ENCODE measurements at regions not wholly inside any gene's neighbourhood (a gene's known extent, or its start where the extent isn't known, plus 50 kb on each side); places are given as distances from the start of the nearest gene placed in this dataset.

- Histone ChIP-seq H3K4me1 (ENCODE audit: control insufficient read depth, insufficient read depth, low read length, poor library complexity, severe bottlenecking) (no peaks in the 10 kb centered on the region), H3K27me3 (replicated peaks; ENCODE audit: control insufficient read depth, insufficient read depth, low read length, poor library complexity, severe bottlenecking) (peaks cover 3% of the 10 kb centered on the region), H3K9me3 (ENCODE audit: control insufficient read depth, low read length) (no peaks in the 10 kb centered on the region), H3K27ac (ENCODE audit: insufficient read depth, low read length, poor library complexity, severe bottlenecking) (no peak overlapping the region), H3K36me3 (ENCODE audit: control insufficient read depth, insufficient read depth, low read length) (no peaks in the 10 kb centered on the region), H3K4me3 (ENCODE audit: insufficient read depth, low read depth, low read length, poor library complexity, severe bottlenecking) (no peak overlapping the region)
- DNase-seq = no peak
These were observed 96.4 kb upstream of the PCGF5 start for GRCh38 chr10:91124016-91124415.

DNA sequence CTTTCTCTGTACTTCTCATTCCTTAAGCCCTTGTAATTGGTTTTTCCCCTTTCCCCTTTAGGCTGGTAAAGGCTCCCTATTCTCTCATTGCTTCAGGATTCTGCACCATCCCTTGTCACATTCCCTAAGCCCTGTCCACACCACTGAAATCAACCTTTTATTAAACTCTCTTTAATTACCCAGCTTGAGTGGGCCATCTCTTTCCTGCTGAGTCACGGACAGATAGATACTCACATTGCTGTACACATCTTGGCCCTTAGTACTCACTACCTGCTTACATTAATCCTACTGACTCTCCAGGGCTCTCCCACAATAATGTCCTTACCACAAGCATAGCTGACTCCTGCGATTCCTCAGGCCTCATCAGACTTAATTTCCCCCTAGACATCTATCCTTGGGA is 94.0 kb upstream of the PCGF5 start:
- no peak overlapping the region for H3K4me3 ChIP-seq (ENCODE audit: insufficient read depth, low read depth, low read length, poor library complexity, severe bottlenecking)
- H3K27me3 ChIP-seq (replicated peaks; ENCODE audit: control insufficient read depth, insufficient read depth, low read length, poor library complexity, severe bottlenecking) = no peaks in the 10 kb centered on the region
- no peak overlapping the region for H3K27ac ChIP-seq (ENCODE audit: insufficient read depth, low read length, poor library complexity, severe bottlenecking)
- H3K9me3 ChIP-seq (ENCODE audit: control insufficient read depth, low read length) = no peaks in the 10 kb centered on the region
- no peaks in the 10 kb centered on the region for H3K4me1 ChIP-seq (ENCODE audit: control insufficient read depth, insufficient read depth, low read length, poor library complexity, severe bottlenecking)
- DNase-seq = no peak
- H3K36me3 ChIP-seq (ENCODE audit: control insufficient read depth, insufficient read depth, low read length) = no peaks in the 10 kb centered on the region

DNA sequence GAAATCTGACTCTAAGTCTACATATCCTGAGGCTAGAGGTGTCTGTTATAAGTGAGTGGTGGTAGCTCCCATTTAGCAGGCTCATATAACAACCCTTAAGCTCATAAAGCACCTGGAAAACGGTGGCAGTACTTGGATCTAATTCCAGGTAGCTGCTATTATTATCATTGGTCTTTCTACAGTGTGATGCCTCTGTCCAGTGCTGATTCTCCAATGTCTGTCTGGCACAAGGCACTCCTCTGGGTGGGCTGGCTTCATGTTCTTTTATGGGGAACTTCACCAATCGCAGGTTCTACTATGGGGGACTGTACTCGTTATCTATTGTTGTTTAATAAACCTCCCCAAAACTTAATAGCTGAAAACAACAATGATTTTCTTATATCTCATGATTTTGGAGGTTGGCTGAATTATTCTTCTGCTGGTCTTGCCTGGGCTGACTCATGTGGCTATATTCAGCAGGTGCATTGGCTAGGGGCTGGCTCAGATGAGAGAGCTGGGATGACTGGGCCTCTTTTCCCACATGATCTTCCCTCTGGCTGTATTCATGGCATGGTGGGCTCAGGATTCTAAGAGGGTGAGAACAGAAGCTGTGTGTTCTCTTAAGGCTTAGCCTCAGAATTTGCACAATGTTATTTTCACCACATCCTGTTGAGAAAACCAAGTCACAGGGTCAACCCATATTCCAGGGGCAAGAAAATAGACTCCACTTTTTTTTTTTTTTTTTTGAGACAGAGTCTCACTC is 93.0 kb upstream of the PCGF5 start:
- Histone ChIP-seq H3K9me3 (ENCODE audit: control insufficient read depth, low read length) (no peaks in the 10 kb centered on the region), H3K27ac (ENCODE audit: insufficient read depth, low read length, poor library complexity, severe bottlenecking) (no peak overlapping the region), H3K36me3 (ENCODE audit: control insufficient read depth, insufficient read depth, low read length) (no peaks in the 10 kb centered on the region), H3K4me3 (ENCODE audit: insufficient read depth, low read depth, low read length, poor library complexity, severe bottlenecking) (no peak overlapping the region), H3K27me3 (replicated peaks; ENCODE audit: control insufficient read depth, insufficient read depth, low read length, poor library complexity, severe bottlenecking) (no peaks in the 10 kb centered on the region), H3K4me1 (ENCODE audit: control insufficient read depth, insufficient read depth, low read length, poor library complexity, severe bottlenecking) (no peaks in the 10 kb centered on the region)
- DNase-seq = no peak

- Histone ChIP-seq H3K36me3 (ENCODE audit: control insufficient read depth, insufficient read depth, low read length) (no peaks in the 10 kb centered on the region), H3K27me3 (replicated peaks; ENCODE audit: control insufficient read depth, insufficient read depth, low read length, poor library complexity, severe bottlenecking) (no peaks in the 10 kb centered on the region), H3K4me1 (ENCODE audit: control insufficient read depth, insufficient read depth, low read length, poor library complexity, severe bottlenecking) (no peaks in the 10 kb centered on the region), H3K9me3 (ENCODE audit: control insufficient read depth, low read length) (no peaks in the 10 kb centered on the region), H3K4me3 (ENCODE audit: insufficient read depth, low read depth, low read length, poor library complexity, severe bottlenecking) (no peak overlapping the region), H3K27ac (ENCODE audit: insufficient read depth, low read length, poor library complexity, severe bottlenecking) (no peak overlapping the region)
- no peak for DNase-seq
These were observed 85.3 kb upstream of the PCGF5 start for GRCh38 chr10:91135113-91135512.

GRCh38 chr10:91137011-91137643 is 83.3 kb upstream of the PCGF5 start:
- Histone ChIP-seq H3K9me3 (ENCODE audit: control insufficient read depth, low read length) (no peaks in the 10 kb centered on the region), H3K27ac (ENCODE audit: insufficient read depth, low read length, poor library complexity, severe bottlenecking) (no peak overlapping the region), H3K36me3 (ENCODE audit: control insufficient read depth, insufficient read depth, low read length) (no peaks in the 10 kb centered on the region), H3K27me3 (replicated peaks; ENCODE audit: control insufficient read depth, insufficient read depth, low read length, poor library complexity, severe bottlenecking) (no peaks in the 10 kb centered on the region), H3K4me3 (ENCODE audit: insufficient read depth, low read depth, low read length, poor library complexity, severe bottlenecking) (no peak overlapping the region), H3K4me1 (ENCODE audit: control insufficient read depth, insufficient read depth, low read length, poor library complexity, severe bottlenecking) (no peaks in the 10 kb centered on the region)
- DNase-seq = no peak

DNA sequence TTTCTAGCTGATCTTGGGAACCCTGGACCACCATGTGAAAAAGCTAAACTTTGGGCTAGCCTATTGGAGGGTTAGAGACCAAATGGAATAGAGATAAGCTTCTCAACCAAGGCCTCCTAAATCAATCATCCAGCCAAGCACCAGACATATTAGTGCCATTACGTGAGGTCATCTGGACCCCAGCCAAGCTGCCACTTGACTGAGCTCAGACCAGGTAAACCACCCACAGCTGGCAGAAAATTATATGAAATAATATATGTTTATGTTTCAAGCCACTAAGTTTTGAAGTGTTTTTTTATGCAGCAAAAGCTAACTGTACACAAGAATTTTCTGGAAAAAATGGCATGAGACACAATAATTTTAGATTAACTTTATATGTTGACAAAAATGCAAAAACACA is 82.6 kb upstream of the PCGF5 start:
- no peaks in the 10 kb centered on the region for H3K27me3 ChIP-seq (replicated peaks; ENCODE audit: control insufficient read depth, insufficient read depth, low read length, poor library complexity, severe bottlenecking)
- H3K27ac ChIP-seq (ENCODE audit: insufficient read depth, low read length, poor library complexity, severe bottlenecking) = no peak overlapping the region
- H3K9me3 ChIP-seq (ENCODE audit: control insufficient read depth, low read length) = no peaks in the 10 kb centered on the region
- no peak overlapping the region for H3K4me3 ChIP-seq (ENCODE audit: insufficient read depth, low read depth, low read length, poor library complexity, severe bottlenecking)
- no peaks in the 10 kb centered on the region for H3K36me3 ChIP-seq (ENCODE audit: control insufficient read depth, insufficient read depth, low read length)
- no peaks in the 10 kb centered on the region for H3K4me1 ChIP-seq (ENCODE audit: control insufficient read depth, insufficient read depth, low read length, poor library complexity, severe bottlenecking)
- no peak for DNase-seq

DNA sequence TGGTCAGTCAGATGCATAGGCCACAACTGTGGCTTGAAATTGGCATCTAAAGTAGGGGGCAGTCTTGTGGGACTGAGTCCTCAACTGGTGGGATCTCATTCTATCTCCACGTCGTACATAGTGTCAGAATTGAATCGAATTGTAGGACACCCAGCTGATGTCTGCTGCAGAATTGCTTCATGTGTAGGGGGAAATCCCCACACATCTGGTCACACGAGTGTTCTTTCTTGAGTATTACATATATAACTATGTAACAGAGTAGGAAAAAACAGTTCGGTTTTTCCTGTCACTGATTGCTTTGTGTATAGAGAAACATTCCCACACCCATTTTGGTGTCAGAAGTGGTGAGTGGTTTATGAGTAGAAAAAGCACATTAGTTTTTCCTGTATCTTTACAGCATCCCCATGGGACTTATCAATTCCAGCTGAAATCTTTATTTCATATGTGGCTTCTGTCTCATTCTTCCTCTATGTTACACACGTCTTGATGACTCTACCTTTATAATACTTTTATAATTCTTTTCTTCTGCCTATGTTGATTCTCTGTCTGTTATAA is 79.4 kb upstream of the PCGF5 start:
- Histone ChIP-seq H3K27ac (ENCODE audit: insufficient read depth, low read length, poor library complexity, severe bottlenecking) (no peak overlapping the region), H3K9me3 (ENCODE audit: control insufficient read depth, low read length) (no peaks in the 10 kb centered on the region)

GRCh38 chr10:91144961-91145360 is 75.5 kb upstream of the PCGF5 start:
- Histone ChIP-seq H3K9me3 (ENCODE audit: control insufficient read depth, low read length) (no peaks in the 10 kb centered on the region), H3K4me1 (ENCODE audit: control insufficient read depth, insufficient read depth, low read length, poor library complexity, severe bottlenecking) (no peaks in the 10 kb centered on the region), H3K27ac (ENCODE audit: insufficient read depth, low read length, poor library complexity, severe bottlenecking) (no peak overlapping the region), H3K4me3 (ENCODE audit: insufficient read depth, low read depth, low read length, poor library complexity, severe bottlenecking) (no peak overlapping the region), H3K27me3 (replicated peaks; ENCODE audit: control insufficient read depth, insufficient read depth, low read length, poor library complexity, severe bottlenecking) (no peaks in the 10 kb centered on the region), H3K36me3 (ENCODE audit: control insufficient read depth, insufficient read depth, low read length) (no peaks in the 10 kb centered on the region)
- no peak for DNase-seq

More for the DNA sequence above, 79.4 kb upstream of the PCGF5 start:
- H3K4me3 ChIP-seq (ENCODE audit: insufficient read depth, low read depth, low read length, poor library complexity, severe bottlenecking) = no peak overlapping the region
- no peaks in the 10 kb centered on the region for H3K27me3 ChIP-seq (replicated peaks; ENCODE audit: control insufficient read depth, insufficient read depth, low read length, poor library complexity, severe bottlenecking)
- H3K36me3 ChIP-seq (ENCODE audit: control insufficient read depth, insufficient read depth, low read length) = no peaks in the 10 kb centered on the region
- no peak for DNase-seq
- H3K4me1 ChIP-seq (ENCODE audit: control insufficient read depth, insufficient read depth, low read length, poor library complexity, severe bottlenecking) = no peaks in the 10 kb centered on the region

- Histone ChIP-seq H3K4me1 (ENCODE audit: control insufficient read depth, insufficient read depth, low read length, poor library complexity, severe bottlenecking) (no peaks in the 10 kb centered on the region), H3K27me3 (replicated peaks; ENCODE audit: control insufficient read depth, insufficient read depth, low read length, poor library complexity, severe bottlenecking) (no peaks in the 10 kb centered on the region), H3K4me3 (ENCODE audit: insufficient read depth, low read depth, low read length, poor library complexity, severe bottlenecking) (no peak overlapping the region), H3K36me3 (ENCODE audit: control insufficient read depth, insufficient read depth, low read length) (no peaks in the 10 kb centered on the region), H3K9me3 (ENCODE audit: control insufficient read depth, low read length) (no peaks in the 10 kb centered on the region), H3K27ac (ENCODE audit: insufficient read depth, low read length, poor library complexity, severe bottlenecking) (no peak overlapping the region)
- no peak for DNase-seq
These were observed 74.3 kb upstream of the PCGF5 start for GRCh38 chr10:91146146-91146545.

- no peak overlapping the region for H3K4me3 ChIP-seq (ENCODE audit: insufficient read depth, low read depth, low read length, poor library complexity, severe bottlenecking)
- no peak for DNase-seq
- no peaks in the 10 kb centered on the region for H3K9me3 ChIP-seq (ENCODE audit: control insufficient read depth, low read length)
- H3K4me1 ChIP-seq (ENCODE audit: control insufficient read depth, insufficient read depth, low read length, poor library complexity, severe bottlenecking) = no peaks in the 10 kb centered on the region
- H3K27ac ChIP-seq (ENCODE audit: insufficient read depth, low read length, poor library complexity, severe bottlenecking) = no peak overlapping the region
- no peaks in the 10 kb centered on the region for H3K36me3 ChIP-seq (ENCODE audit: control insufficient read depth, insufficient read depth, low read length)
- H3K27me3 ChIP-seq (replicated peaks; ENCODE audit: control insufficient read depth, insufficient read depth, low read length, poor library complexity, severe bottlenecking) = no peaks in the 10 kb centered on the region
These were observed 70.9 kb upstream of the PCGF5 start for GRCh38 chr10:91149550-91149949.
